Left lobe of liver (tissue), 2 donors: ENCODE measurements at regions not wholly inside any gene's neighbourhood (a gene's known extent, or its start where the extent isn't known, plus 50 kb on each side); places are given as distances from the start of the nearest gene placed in this dataset.
"Not testable (repeated sequence)": the region's sequence is repeated elsewhere in the genome, so short reads cannot be mapped to it uniquely, and the experiment has no call there.

Source experiments
- ATAC-seq: fragments of 200-7000 bp; cut with Tn5 transposase; one replicate; pipeline ENCODE4 v1.9.1; 2020; ENCODE audit warnings: mild to moderate bottlenecking, moderate library complexity
- DNase-seq: peaks from one replicate; pipeline ENCODE4 v3.0.0-alpha.2; 2020; ENCODE audit warnings: low spot score
- donor health status: DM: no; HTN: no; CAD: no; lungs with moderate emphysema.
- donor health status: DM: no; HTN: yes; CAD: no.

- ATAC-seq (no peak), DNase-seq (no peak)
Measured at GRCh38 chr5:3489239-3489843, 106.3 kb upstream of the IRX1 start.

DNA sequence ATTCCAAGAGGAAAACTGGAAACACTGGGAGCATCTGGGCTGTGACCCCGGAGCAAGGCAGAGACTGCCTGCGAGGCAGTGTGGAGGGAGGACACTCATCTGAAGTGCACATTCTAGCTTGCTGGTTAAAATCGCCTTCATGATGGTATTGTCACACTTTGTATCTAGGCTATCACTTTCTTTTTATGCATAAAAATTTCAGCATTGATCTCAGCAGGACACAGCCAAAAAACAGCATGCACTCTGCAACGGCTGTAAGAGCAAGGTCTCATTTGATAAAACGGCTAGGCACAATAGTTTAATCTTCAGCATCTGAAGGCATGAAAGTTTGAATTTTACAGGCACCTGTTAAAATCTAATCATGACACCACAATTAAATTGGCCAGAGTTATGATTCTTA is 110.8 kb upstream of the IRX1 start:
- ATAC-seq (no peak), DNase-seq (no peak)

- DNase-seq = no peak
Measured at GRCh38 chr5:3481175-3481574, 114.5 kb upstream of the IRX1 start.

DNA sequence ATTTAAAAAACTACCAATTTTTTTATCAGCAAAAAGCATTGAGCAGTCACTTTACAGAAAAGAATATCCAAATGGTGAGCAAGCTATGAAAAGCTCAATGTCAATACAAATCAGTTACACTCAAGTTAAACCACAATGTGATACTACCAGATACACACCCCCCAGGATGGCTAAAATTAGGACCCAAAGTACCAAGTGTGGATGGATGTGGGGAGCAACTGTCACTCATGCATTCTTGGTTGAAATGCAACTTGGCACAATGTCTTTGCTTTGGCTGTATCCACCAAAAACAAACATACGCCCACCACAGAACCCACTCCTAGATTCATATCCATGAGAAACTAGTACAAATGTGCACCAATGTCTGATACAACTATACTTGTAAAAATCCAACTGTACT is 120.0 kb upstream of the IRX1 start:
- DNase-seq (no peak), ATAC-seq (no peak)

More at GRCh38 chr5:3481175-3481574, 114.5 kb upstream of the IRX1 start:
- ATAC-seq = no peak

GRCh38 chr5:3466392-3466791 is 129.2 kb upstream of the IRX1 start:
- no peak for ATAC-seq
- no peak for DNase-seq

DNA sequence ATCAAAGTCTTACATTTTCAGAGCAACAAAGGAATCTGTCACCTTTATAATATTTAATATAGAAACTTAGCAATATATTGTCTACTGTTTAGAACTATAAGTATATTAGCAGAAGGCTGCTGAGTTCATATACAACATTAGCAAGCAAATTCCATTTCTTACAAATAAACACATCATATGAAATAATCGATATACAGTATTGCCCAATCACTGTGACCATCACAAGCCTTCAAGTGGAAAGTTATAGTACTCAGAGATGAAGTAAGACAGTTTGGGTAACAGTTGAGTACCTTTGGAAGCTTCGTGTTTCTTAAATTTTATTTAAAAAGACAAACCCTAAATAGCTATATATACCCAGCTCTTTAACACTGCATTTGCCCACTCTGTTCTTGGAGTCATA is 135.2 kb upstream of the IRX1 start:
- no peak for ATAC-seq
- no peak for DNase-seq

DNA sequence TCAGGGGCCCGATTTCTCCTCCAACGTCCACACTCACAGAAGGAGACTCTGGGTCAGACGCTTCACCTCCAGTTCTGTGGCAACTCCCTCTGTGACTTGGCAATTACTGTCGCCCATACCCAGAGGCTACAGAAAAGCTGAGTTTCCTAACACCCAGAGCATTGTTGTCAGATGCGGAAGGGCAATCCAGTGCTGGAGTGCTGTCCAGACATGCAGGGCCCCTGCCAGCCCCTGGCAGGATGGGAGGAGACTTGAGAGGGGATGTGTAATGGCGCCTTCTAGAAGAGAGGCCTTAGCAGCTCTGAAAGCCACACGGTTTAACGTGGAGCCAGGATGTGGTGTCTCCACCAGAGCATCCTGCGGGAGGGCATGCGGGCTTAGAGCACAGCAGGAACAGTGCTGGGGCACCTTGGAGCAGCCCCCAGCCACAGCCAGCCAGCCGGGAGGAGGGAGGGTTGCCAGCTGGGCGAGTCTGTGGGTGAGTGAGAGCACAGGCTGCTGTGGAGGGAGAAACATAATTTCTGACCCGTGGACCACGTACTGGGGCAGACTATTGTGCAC is 139.4 kb upstream of the IRX1 start:
- no peak for ATAC-seq

GRCh38 chr5:3454028-3454427 is 141.6 kb upstream of the IRX1 start:
- DNase-seq, ATAC-seq: not testable (repeated sequence)

More for the DNA sequence above, 139.4 kb upstream of the IRX1 start:
- DNase-seq = no peak

GRCh38 chr5:3452622-3453021 is 143.0 kb upstream of the IRX1 start:
- DNase-seq (no peak), ATAC-seq (no peak)

DNA sequence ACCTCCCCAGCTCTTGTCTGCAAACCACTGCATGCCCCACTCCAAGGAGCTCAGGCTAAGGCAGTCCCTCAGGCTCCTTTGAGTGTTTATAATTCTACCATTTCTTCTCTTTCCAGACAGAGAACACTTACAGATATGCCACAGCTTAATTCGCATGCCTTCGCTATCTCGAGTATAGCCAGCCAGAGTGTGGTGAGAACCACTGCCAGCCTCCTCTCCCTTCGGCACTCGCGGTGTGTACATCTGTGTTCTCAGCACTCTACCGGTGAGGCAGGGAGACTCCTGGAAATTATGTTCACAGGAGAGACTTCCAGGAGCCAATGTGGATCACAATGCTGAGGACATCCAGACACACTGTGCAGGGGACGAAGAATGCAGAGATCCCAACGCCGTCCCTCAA is 143.7 kb upstream of the IRX1 start:
- DNase-seq (no peak), ATAC-seq (no peak)

- DNase-seq = no peak
- ATAC-seq = no peak
Measured at GRCh38 chr5:3449481-3449880, 146.2 kb upstream of the IRX1 start.

- DNase-seq (no peak), ATAC-seq (no peak)
Measured at GRCh38 chr5:3446410-3446809, 149.2 kb upstream of the IRX1 start.

GRCh38 chr5:3445517-3445916 is 150.1 kb upstream of the IRX1 start:
- not testable (repeated sequence) for DNase-seq, ATAC-seq

- DNase-seq (no peak), ATAC-seq (no peak)
Measured at GRCh38 chr5:3432135-3432534, 163.5 kb upstream of the IRX1 start.

GRCh38 chr5:3430691-3431090 is 164.9 kb upstream of the IRX1 start:
- ATAC-seq (no peak), DNase-seq (no peak)

DNA sequence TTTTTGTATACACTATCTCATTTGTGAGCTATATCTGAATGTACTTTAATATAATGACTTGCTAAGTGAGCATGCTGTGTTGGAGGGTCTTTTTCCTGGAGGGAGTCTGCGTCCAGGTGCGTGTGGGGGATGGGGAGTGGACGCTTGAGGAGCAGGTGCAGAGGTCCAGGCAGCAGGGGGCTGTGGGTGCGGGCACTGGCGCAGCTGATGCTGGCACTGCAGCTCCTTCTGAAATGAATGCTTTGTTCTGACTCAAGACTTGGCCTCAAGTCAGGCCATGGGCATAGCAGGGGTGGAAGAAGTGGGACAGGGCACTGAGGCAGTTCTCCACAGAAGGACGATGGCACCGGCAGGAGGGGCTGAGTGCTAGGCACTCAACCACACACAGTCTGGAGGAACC is 165.7 kb upstream of the IRX1 start:
- ATAC-seq (no peak), DNase-seq (no peak)

- DNase-seq (no peak), ATAC-seq (no peak)
Measured at GRCh38 chr5:3428334-3428733, 167.3 kb upstream of the IRX1 start.

- ATAC-seq = no peak
- DNase-seq = no peak
Measured at GRCh38 chr5:3424946-3425345, 170.7 kb upstream of the IRX1 start.

DNA sequence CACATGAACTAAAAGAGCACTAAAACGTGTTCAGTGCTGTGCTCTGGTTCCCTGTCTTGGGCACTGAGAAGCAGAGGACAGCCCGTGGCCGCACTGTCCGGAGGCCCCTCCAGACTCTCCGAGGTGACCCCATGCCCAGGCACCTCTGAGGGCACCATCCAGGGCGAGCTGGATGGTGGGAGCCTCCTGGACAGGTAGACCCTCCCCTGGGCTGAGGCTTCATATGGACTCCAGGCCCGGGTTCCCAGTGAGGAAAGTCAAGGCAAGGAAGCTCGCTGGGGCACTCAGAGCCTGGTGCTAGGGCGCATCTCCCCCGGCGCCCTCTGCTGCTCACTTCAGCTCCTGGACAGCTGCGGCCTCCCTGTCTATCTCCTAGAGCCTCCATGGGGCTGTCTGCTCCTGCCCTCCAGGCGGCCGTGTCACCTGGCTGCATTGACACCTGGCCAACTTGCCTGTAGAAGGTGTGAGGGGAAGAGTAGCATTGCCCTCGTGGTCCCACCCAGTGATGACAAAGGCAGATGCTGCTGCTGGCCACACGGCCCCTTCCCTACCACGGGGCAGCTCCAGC is 178.2 kb upstream of the IRX1 start:
- DNase-seq (no peak), ATAC-seq (no peak)

GRCh38 chr5:3414371-3414770 is 181.3 kb upstream of the IRX1 start:
- ATAC-seq (no peak), DNase-seq (no peak)

- DNase-seq (no peak), ATAC-seq (no peak)
Measured at GRCh38 chr5:3412146-3412545, 183.5 kb upstream of the IRX1 start.

DNA sequence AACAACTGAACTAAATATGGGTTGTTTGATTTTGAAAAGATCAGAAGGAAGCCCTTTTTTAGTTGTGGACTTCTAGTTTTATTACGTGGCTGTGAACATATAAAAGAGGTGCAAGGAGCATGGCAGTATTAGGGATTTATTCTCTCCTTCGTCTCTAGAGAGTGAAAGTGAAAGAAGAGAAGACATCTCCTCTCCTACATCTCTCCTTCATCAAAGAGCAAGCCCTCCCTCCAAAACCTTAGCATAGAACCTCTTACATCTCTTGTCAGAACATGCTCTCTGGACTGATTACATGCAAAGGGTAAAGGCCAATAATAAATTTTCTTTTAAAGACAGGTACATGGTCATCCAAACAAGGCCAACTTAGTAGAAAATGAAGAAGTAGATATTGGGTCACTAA is 184.3 kb upstream of the IRX1 start:
- no peak for ATAC-seq
- no peak for DNase-seq

DNA sequence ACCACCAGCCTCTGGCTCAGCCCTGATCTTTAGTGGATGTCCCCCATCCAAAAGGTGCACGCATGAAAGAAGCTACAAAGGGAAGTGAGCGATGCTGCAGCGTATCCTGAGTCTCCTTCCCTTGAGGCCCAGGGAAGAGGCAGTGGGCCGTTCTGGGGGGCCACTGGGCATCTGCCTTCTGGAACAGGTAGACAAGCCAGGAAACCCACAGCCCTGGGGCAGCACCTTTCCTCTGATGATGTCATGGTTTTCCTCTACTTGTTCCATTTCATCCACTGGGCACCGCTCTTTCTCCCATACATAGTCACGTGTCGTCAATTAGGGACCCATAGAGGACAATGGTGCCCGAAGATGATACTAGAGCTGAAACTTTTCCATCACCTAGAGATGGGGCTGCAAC is 194.0 kb upstream of the IRX1 start:
- ATAC-seq (no peak), DNase-seq (no peak)
